ENCODE measurements at regions not wholly inside any gene's neighbourhood (a gene's known extent, or its start where the extent isn't known, plus 50 kb on each side); places are given as distances from the start of the nearest gene placed in this dataset.
"Not testable (repeated sequence)": the region's sequence is repeated elsewhere in the genome, so short reads cannot be mapped to it uniquely, and the experiment has no call there.

GRCh38 chr3:66552846-66553245 lies 52.0 kb upstream of the LRIG1 start:
- in situ Hi-C loops (cut with MboI; ENCODE audit: low sequenced_read_pairs) = no loop called here

GRCh38 chr3:66553441-66554113 lies 52.8 kb upstream of the LRIG1 start:
- in situ Hi-C loops (cut with MboI; ENCODE audit: low sequenced_read_pairs) = no loop called here

GRCh38 chr3:66554178-66554577 lies 53.4 kb upstream of the LRIG1 start:
- in situ Hi-C loops (cut with MboI; ENCODE audit: low sequenced_read_pairs) = no loop called here

- in situ Hi-C loops (cut with MboI; ENCODE audit: low sequenced_read_pairs) = no loop called here
These were observed 54.5 kb upstream of the LRIG1 start for GRCh38 chr3:66555214-66555844.

GRCh38 chr3:66557170-66557569 lies 56.3 kb upstream of the LRIG1 start:
- in situ Hi-C loops (cut with MboI; ENCODE audit: low sequenced_read_pairs) = no loop called here

GRCh38 chr3:66559924-66560323 lies 59.1 kb upstream of the LRIG1 start:
- in situ Hi-C loops (cut with MboI; ENCODE audit: low sequenced_read_pairs) = not testable (repeated sequence)

GRCh38 chr3:66561367-66561766 lies 60.5 kb upstream of the LRIG1 start:
- in situ Hi-C loops (cut with MboI; ENCODE audit: low sequenced_read_pairs) = no loop called here

- in situ Hi-C loops (cut with MboI; ENCODE audit: low sequenced_read_pairs) = no loop called here
These were observed 64.5 kb upstream of the LRIG1 start for GRCh38 chr3:66565301-66565700.

GRCh38 chr3:66567077-66567476 lies 66.3 kb upstream of the LRIG1 start:
- in situ Hi-C loops (cut with MboI; ENCODE audit: low sequenced_read_pairs) = no loop called here

- in situ Hi-C loops (cut with MboI; ENCODE audit: low sequenced_read_pairs) = no loop called here
These were observed 71.4 kb upstream of the LRIG1 start for GRCh38 chr3:66572090-66572675.

- in situ Hi-C loops (cut with MboI; ENCODE audit: low sequenced_read_pairs) = no loop called here
These were observed 72.3 kb upstream of the LRIG1 start for GRCh38 chr3:66572938-66573710.

GRCh38 chr3:66574091-66574490 lies 73.3 kb upstream of the LRIG1 start:
- in situ Hi-C loops (cut with MboI; ENCODE audit: low sequenced_read_pairs) = no loop called here

- in situ Hi-C loops (cut with MboI; ENCODE audit: low sequenced_read_pairs) = no loop called here
These were observed 76.8 kb upstream of the LRIG1 start for GRCh38 chr3:66577426-66578203.

GRCh38 chr3:66581256-66581655 lies 80.4 kb upstream of the LRIG1 start:
- in situ Hi-C loops (cut with MboI; ENCODE audit: low sequenced_read_pairs) = no loop called here

GRCh38 chr3:66582721-66583423 lies 82.0 kb upstream of the LRIG1 start:
- in situ Hi-C loops (cut with MboI; ENCODE audit: low sequenced_read_pairs) = no loop called here

GRCh38 chr3:66583424-66584040 lies 82.7 kb upstream of the LRIG1 start:
- in situ Hi-C loops (cut with MboI; ENCODE audit: low sequenced_read_pairs) = no loop called here

- in situ Hi-C loops (cut with MboI; ENCODE audit: low sequenced_read_pairs) = no loop called here
These were observed 84.8 kb upstream of the LRIG1 start for GRCh38 chr3:66585520-66586095.

GRCh38 chr3:66586853-66587252 lies 86.0 kb upstream of the LRIG1 start:
- in situ Hi-C loops (cut with MboI; ENCODE audit: low sequenced_read_pairs) = no loop called here

- in situ Hi-C loops (cut with MboI; ENCODE audit: low sequenced_read_pairs) = no loop called here
These were observed 87.6 kb upstream of the LRIG1 start for GRCh38 chr3:66588340-66588847.
